NCI-H1436 treated with DMSO at 0.1 percent for 48 hours (cell line): ENCODE measurements at regions not wholly inside any gene's neighbourhood (a gene's known extent, or its start where the extent isn't known, plus 50 kb on each side); places are given as distances from the start of the nearest gene placed in this dataset.
A peak's percentile ranks its signal among the peaks of the same experiment; 100 is the strongest.

Experiments
- DNase-seq: peaks from one replicate; lab custom pipeline; 2025; lab: John Stamatoyannopoulos, UW

GRCh38 chr4:89599026-89599425 lies 237.9 kb downstream of the SNCA start:
- DNase-seq: no peak

- DNase-seq: peak; percentile 1
These were observed 238.4 kb downstream of the SNCA start for GRCh38 chr4:89598602-89599001.

GRCh38 chr4:89595125-89595789 lies 241.7 kb downstream of the SNCA start:
- no peak for DNase-seq

GRCh38 chr4:89590128-89590527 lies 246.8 kb downstream of the SNCA start:
- no peak for DNase-seq

- DNase-seq: no peak
These were observed 248.5 kb downstream of the SNCA start for GRCh38 chr4:89588421-89588820.

- no peak for DNase-seq
These were observed 249.6 kb downstream of the SNCA start for GRCh38 chr4:89587364-89587763.

- no peak for DNase-seq
These were observed 250.1 kb downstream of the SNCA start for GRCh38 chr4:89586864-89587263.

GRCh38 chr4:89586318-89586717 lies 250.6 kb downstream of the SNCA start:
- no peak for DNase-seq

GRCh38 chr4:89582756-89583505 lies 254.0 kb downstream of the SNCA start:
- DNase-seq: no peak

GRCh38 chr4:89579771-89580170 lies 257.2 kb downstream of the SNCA start:
- DNase-seq: no peak

- DNase-seq: no peak
These were observed 260.7 kb downstream of the SNCA start for GRCh38 chr4:89576246-89576645.

- no peak for DNase-seq
These were observed 261.1 kb downstream of the SNCA start for GRCh38 chr4:89575840-89576239.

- no peak for DNase-seq
These were observed 262.8 kb downstream of the SNCA start for GRCh38 chr4:89574176-89574575.

- no peak for DNase-seq
These were observed 263.3 kb downstream of the SNCA start for GRCh38 chr4:89573656-89574055.

GRCh38 chr4:89572224-89572858 lies 264.6 kb downstream of the SNCA start:
- DNase-seq: peak; percentile 77

GRCh38 chr4:89570931-89571330 lies 263.3 kb upstream of the GPRIN3 start:
- DNase-seq: no peak

- no peak for DNase-seq
These were observed 260.3 kb upstream of the GPRIN3 start for GRCh38 chr4:89567936-89568335.

- DNase-seq: no peak
These were observed 255.8 kb upstream of the GPRIN3 start for GRCh38 chr4:89563431-89563830.

GRCh38 chr4:89562746-89563145 lies 255.1 kb upstream of the GPRIN3 start:
- DNase-seq: no peak

GRCh38 chr4:89561048-89561447 lies 253.4 kb upstream of the GPRIN3 start:
- DNase-seq: no peak

GRCh38 chr4:89558147-89558546 lies 250.5 kb upstream of the GPRIN3 start:
- DNase-seq: no peak

- no peak for DNase-seq
These were observed 249.2 kb upstream of the GPRIN3 start for GRCh38 chr4:89556601-89557305.

- DNase-seq: no peak
These were observed 243.6 kb upstream of the GPRIN3 start for GRCh38 chr4:89551191-89551590.
